Fibroblast of pulmonary artery (primary cell): ENCODE measurements at regions not wholly inside any gene's neighbourhood (a gene's known extent, or its start where the extent isn't known, plus 50 kb on each side); places are given as distances from the start of the nearest gene placed in this dataset.
"Not testable (repeated sequence)": the region's sequence is repeated elsewhere in the genome, so short reads cannot be mapped to it uniquely, and the experiment has no call there.

Source experiments
- DNase-seq: peaks from one replicate; pipeline ENCODE4 v3.0.0-alpha.2; 2010; ENCODE audit warnings: low read depth
- H3K4me3 ChIP-seq: replicated peaks from 2 replicates; pipeline ENCODE4 v1.5.1; 2011; ENCODE audit warnings: low read depth, mild to moderate bottlenecking, control low read depth, low read length, moderate library complexity
- TF ChIP-seq, protein P1 (sequence below): IDR thresholded peaks from 2 replicates; pipeline ENCODE4 v1.5.1; 2011; ENCODE audit warnings: mild to moderate bottlenecking, control low read depth, low read length, inconsistent platforms; ENCODE audit errors: missing control alignments

DNA sequence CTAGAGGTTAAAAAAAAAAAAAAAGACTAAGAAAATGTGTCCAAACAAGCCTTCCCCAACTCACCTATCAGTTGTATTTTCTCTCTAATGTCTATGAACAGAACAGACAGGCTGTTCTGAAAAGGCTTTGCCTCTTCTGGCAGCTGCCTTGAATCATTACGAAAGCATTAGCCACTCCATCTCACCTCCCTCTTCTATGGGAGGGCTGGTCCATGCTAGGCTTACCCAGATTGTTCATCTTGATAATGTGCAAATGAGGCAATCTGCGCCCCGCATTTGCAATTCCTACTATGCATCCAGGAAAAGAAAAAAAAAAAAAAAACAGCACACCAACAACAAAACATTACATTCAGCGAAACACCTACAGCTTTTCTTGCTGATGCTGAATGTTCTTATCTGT lies 429.9 kb upstream of the USP9Y start:
- DNase-seq = no peak
- H3K4me3 ChIP-seq = no peak overlapping the region
- TF ChIP-seq, protein P1, sequence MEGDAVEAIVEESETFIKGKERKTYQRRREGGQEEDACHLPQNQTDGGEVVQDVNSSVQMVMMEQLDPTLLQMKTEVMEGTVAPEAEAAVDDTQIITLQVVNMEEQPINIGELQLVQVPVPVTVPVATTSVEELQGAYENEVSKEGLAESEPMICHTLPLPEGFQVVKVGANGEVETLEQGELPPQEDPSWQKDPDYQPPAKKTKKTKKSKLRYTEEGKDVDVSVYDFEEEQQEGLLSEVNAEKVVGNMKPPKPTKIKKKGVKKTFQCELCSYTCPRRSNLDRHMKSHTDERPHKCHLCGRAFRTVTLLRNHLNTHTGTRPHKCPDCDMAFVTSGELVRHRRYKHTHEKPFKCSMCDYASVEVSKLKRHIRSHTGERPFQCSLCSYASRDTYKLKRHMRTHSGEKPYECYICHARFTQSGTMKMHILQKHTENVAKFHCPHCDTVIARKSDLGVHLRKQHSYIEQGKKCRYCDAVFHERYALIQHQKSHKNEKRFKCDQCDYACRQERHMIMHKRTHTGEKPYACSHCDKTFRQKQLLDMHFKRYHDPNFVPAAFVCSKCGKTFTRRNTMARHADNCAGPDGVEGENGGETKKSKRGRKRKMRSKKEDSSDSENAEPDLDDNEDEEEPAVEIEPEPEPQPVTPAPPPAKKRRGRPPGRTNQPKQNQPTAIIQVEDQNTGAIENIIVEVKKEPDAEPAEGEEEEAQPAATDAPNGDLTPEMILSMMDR = no peak

DNA sequence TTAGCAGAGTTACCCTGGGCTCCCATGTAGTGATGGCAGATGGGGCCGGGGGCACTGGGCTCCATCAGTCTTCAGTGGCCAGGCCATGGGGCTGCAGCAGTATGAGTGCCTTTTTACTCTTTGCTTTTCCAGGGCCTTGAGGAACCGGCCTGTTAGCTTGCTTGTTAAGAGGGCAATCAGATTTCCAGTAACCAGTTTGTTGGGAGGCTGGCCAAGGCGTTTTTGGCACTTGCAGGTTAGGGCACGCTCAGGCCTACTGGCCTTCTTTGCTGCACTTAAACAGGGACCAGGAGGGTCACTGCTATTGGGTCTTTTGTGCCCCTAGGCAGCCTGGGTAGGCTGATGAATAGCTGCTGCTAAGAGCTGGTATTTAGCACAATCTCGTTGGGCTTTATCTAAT lies 415.4 kb upstream of the USP9Y start:
- DNase-seq = no peak
- no peak overlapping the region for H3K4me3 ChIP-seq
- TF ChIP-seq, protein P1 = no peak

GRCh38 chrY:12288919-12289318 lies 412.1 kb upstream of the USP9Y start:
- H3K4me3 ChIP-seq = no peak overlapping the region
- DNase-seq = no peak
- TF ChIP-seq, protein P1 = no peak

GRCh38 chrY:12289415-12289814 lies 411.6 kb upstream of the USP9Y start:
- no peak overlapping the region for H3K4me3 ChIP-seq
- TF ChIP-seq, protein P1 = no peak
- no peak for DNase-seq

DNA sequence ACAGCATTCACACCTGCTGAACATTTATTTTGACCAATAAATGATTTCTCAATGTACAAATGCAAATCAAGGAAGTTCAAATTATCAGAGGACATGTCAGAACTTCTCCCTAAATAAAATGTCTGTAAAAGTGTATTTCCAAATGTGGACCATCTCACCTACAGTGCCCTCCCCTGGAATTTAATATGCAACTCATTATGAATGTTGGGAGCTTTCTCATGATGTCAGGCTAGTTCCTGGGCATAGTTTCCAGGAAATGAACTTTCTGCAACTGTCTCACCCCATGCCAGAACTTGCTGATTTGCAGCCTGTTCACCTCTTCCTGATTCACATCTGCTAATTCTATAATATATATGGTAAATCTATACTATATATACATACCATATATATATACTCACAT lies 408.5 kb upstream of the USP9Y start:
- no peak overlapping the region for H3K4me3 ChIP-seq
- TF ChIP-seq, protein P1 = no peak
- no peak for DNase-seq

DNA sequence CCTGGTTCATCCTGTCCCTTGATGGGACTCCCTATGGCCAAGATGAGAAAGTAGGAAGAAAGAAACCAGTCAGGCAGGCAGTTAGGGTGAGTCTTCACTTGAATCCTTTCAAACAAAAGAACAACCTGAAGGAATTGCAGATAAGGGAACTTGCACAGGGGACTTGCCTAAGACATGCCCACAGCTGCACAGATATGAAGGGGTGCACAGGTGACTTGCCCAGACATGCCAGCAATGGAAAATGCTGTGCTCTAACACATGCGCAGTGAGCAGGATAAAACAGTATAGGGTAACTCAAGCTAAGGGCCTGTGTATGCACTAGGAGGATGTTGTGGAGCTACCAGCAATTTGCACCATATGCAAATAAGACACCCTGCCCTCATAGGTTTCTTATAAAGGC lies 404.6 kb upstream of the USP9Y start:
- H3K4me3 ChIP-seq = no peak overlapping the region
- TF ChIP-seq, protein P1 = no peak
- DNase-seq = no peak

GRCh38 chrY:12299796-12300195 lies 401.2 kb upstream of the USP9Y start:
- DNase-seq, H3K4me3 ChIP-seq: not testable (repeated sequence)

DNA sequence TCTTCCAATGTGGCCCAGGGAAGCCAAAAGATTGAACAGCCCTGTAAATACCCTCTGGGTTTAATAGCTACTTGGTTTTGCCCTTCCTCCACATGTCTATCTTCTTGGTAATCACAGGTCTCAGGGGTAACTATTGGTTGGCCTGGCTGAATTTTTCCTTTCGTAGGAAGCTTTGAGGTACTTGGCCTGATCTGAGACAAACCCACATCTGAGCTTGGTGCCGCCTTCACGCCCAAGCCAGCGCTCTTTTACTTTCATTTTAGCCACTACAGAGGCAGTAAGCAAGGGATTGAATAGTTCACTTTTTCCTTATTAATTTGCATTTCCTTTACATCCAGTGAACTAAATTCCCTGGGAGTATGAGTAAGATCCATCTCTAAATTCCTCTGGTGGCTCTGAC lies 397.6 kb upstream of the USP9Y start:
- no peak overlapping the region for H3K4me3 ChIP-seq
- TF ChIP-seq, protein P1 = no peak
- no peak for DNase-seq
